ENCODE measurements at regions not wholly inside any gene's neighbourhood (a gene's known extent, or its start where the extent isn't known, plus 50 kb on each side); places are given as distances from the start of the nearest gene placed in this dataset.

DNA sequence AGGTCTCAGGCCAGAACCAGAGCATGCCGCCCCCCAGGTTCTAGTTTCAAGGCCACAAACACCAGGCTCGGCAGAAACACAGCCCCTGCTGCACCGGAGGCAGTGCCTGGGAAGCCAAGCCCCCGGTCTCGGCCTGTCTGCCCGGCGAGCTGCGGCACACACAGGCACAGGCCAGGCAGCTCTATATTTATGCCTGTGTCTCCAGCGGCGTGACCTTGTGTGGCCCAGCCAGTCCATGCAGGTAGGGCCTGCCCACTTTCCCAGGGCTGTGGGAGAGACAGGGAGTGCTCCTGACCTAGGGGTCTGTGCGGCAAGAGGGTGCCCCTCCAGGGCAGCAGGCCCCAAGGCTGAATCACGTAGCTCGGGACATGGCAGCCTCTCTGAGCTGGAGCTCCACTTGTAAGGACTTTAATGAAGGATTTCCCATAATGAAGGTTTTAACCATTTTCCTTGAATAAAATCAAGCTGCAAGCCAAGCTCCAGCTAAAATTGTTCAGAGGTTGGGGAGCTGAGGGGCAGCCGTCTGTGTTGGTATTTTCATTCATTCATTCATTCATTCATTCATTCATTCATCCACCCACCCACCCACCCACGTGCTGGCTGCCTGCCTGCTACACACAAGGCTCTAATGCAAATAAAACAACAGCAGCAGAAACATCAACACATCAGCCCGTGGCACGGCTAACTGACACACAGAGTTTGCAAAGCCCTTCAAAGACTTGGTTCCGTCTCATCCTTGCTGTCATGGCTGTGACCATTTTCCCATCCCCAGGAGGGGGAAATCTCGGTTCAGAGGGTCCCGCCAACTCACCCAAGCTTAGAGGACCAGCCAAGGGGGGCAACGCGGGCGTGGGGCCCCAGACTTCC lies 92.0 kb downstream of the RFLNA start:
- no peaks in the 10 kb centered on the region for H4K20me1 ChIP-seq (ENCODE audit: insufficient read depth, low read length)
- ChIA-PET POLR2A (interaction anchor here (0.5 kb wide), 1 partner anchor 147 kb away, joined by 3 read pairs; no protein-coding TSS in a partner anchor), CTCF (ENCODE audit: unreplicated experiment) (no interaction called here)
- H3K27ac ChIP-seq (ENCODE audit: low read depth, low read length, poor library complexity, severe bottlenecking), result no peak overlapping the region
- H2AFZ ChIP-seq (ENCODE audit: low read length), result no peak overlapping the region
- no TSS peak for BruUV-seq (replicated peaks)
- no peak for DNase-seq (ENCODE audit: low spot score)
- no peaks in the 10 kb centered on the region for H3K9me2 ChIP-seq (ENCODE audit: insufficient read depth, low read length)
- H3K4me3 ChIP-seq (ENCODE audit: low read depth, low read length, poor library complexity, severe bottlenecking), result no peak overlapping the region
- peaks cover 17% of the 10 kb centered on the region for H3K4me1 ChIP-seq (ENCODE audit: insufficient read depth, low read length, poor library complexity, severe bottlenecking)
- no peaks in the 10 kb centered on the region for H3K79me2 ChIP-seq (ENCODE audit: insufficient read depth, low read depth, low read length)
- peaks cover 3% of the 10 kb centered on the region; the same call in 1 of the 2 replicates for H3K36me3 ChIP-seq (ENCODE audit: insufficient read depth, low read length)
- no peak for TF ChIP-seq EZH2phosphoT487 (IDR thresholded peaks at IDR 0.05; ENCODE audit: borderline replicate concordance, low read depth, low read length)
- TF ChIP-seq, protein P1, sequence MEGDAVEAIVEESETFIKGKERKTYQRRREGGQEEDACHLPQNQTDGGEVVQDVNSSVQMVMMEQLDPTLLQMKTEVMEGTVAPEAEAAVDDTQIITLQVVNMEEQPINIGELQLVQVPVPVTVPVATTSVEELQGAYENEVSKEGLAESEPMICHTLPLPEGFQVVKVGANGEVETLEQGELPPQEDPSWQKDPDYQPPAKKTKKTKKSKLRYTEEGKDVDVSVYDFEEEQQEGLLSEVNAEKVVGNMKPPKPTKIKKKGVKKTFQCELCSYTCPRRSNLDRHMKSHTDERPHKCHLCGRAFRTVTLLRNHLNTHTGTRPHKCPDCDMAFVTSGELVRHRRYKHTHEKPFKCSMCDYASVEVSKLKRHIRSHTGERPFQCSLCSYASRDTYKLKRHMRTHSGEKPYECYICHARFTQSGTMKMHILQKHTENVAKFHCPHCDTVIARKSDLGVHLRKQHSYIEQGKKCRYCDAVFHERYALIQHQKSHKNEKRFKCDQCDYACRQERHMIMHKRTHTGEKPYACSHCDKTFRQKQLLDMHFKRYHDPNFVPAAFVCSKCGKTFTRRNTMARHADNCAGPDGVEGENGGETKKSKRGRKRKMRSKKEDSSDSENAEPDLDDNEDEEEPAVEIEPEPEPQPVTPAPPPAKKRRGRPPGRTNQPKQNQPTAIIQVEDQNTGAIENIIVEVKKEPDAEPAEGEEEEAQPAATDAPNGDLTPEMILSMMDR (conservative IDR thresholded peaks at IDR 0.05; ENCODE audit: low read length), result no peak
- no peak overlapping the region for H3K4me2 ChIP-seq (ENCODE audit: low read length)
- intact Hi-C loops (cut with micrococcal nuclease; ENCODE audit: unreplicated experiment), result no loop called here
- no peaks in the 10 kb centered on the region for H3K9me3 ChIP-seq (ENCODE audit: low read length)

DNA sequence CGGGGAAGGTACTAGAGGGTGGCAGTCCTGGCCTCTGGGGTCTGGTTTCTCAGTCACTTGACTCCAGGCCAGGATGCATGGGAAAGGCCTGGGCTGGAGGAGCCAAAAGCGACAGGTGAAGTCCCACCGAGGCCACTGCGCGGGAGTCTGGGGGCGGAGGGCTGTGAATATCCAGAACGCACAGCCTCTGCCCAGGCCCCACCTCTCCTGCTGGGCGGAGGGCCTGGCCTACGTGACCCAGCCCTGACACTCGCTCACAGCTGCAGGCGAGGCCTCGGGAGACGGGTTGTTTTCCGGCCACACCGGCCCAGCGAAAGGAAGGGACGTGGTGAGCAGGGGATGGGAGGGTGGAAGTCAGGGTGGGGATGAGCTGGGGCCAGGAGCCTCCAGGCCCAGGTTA lies 91.2 kb downstream of the RFLNA start:
- Histone ChIP-seq H3K4me2 (ENCODE audit: low read length) (no peak overlapping the region), H3K27ac (ENCODE audit: low read depth, low read length, poor library complexity, severe bottlenecking) (no peak overlapping the region), H3K4me3 (ENCODE audit: low read depth, low read length, poor library complexity, severe bottlenecking) (no peak overlapping the region), H3K4me1 (ENCODE audit: insufficient read depth, low read length, poor library complexity, severe bottlenecking) (peaks cover 8% of the 10 kb centered on the region), H4K20me1 (ENCODE audit: insufficient read depth, low read length) (no peaks in the 10 kb centered on the region), H3K9me2 (ENCODE audit: insufficient read depth, low read length) (no peaks in the 10 kb centered on the region), H3K79me2 (ENCODE audit: insufficient read depth, low read depth, low read length) (no peaks in the 10 kb centered on the region), H3K9me3 (ENCODE audit: low read length) (no peaks in the 10 kb centered on the region), H2AFZ (ENCODE audit: low read length) (no peak overlapping the region), H3K36me3 (ENCODE audit: insufficient read depth, low read length) (peaks cover 3% of the 10 kb centered on the region; the same call in 1 of the 2 replicates)
- no TSS peak for BruUV-seq (replicated peaks)
- ChIA-PET CTCF (ENCODE audit: unreplicated experiment) (no interaction called here), POLR2A (interaction anchor here (0.6 kb wide), 1 partner anchor 52 kb away, joined by 5 read pairs; no protein-coding TSS in a partner anchor)
- intact Hi-C loops (cut with micrococcal nuclease; ENCODE audit: unreplicated experiment), result no loop called here
- no peak for DNase-seq (ENCODE audit: low spot score)
- TF ChIP-seq EZH2phosphoT487 (IDR thresholded peaks at IDR 0.05; ENCODE audit: borderline replicate concordance, low read depth, low read length), result no peak
- TF ChIP-seq, protein P1 (conservative IDR thresholded peaks at IDR 0.05; ENCODE audit: low read length), result no peak

Measured in OCI-LY7 (cell line).